ENCODE measurements at regions not wholly inside any gene's neighbourhood (a gene's known extent, or its start where the extent isn't known, plus 50 kb on each side); places are given as distances from the start of the nearest gene placed in this dataset.

- no peak overlapping the region for H3K4me3 Mint-ChIP-seq (ENCODE audit: unreplicated experiment)
- DNase-seq (ENCODE audit: extremely low spot score, unreplicated experiment): no peak
- H3K4me1 Mint-ChIP-seq (ENCODE audit: unreplicated experiment): peaks cover 22% of the 10 kb centered on the region
- H3K27ac Mint-ChIP-seq (ENCODE audit: unreplicated experiment): no peak overlapping the region
- H3K36me3 Mint-ChIP-seq (ENCODE audit: unreplicated experiment): no peaks in the 10 kb centered on the region
- no peak for TF ChIP-seq CTCF (IDR thresholded peaks at IDR 0.05)
- H3K9me3 Mint-ChIP-seq (ENCODE audit: unreplicated experiment): no peaks in the 10 kb centered on the region
- H3K27me3 Mint-ChIP-seq (ENCODE audit: unreplicated experiment): peaks cover 1% of the 10 kb centered on the region
These were observed 222.8 kb downstream of the PMP22 start for GRCh38 chr17:15042311-15042710.

- DNase-seq (ENCODE audit: extremely low spot score, unreplicated experiment): no peak
- H3K27me3 Mint-ChIP-seq (ENCODE audit: unreplicated experiment): no peaks in the 10 kb centered on the region
- no peak for TF ChIP-seq CTCF (IDR thresholded peaks at IDR 0.05)
- H3K4me1 Mint-ChIP-seq (ENCODE audit: unreplicated experiment): peaks cover 22% of the 10 kb centered on the region
- H3K9me3 Mint-ChIP-seq (ENCODE audit: unreplicated experiment): no peaks in the 10 kb centered on the region
- no peaks in the 10 kb centered on the region for H3K36me3 Mint-ChIP-seq (ENCODE audit: unreplicated experiment)
- no peak overlapping the region for H3K27ac Mint-ChIP-seq (ENCODE audit: unreplicated experiment)
- H3K4me3 Mint-ChIP-seq (ENCODE audit: unreplicated experiment): no peak overlapping the region
These were observed 225.8 kb downstream of the PMP22 start for GRCh38 chr17:15039366-15039765.

- no peak for TF ChIP-seq CTCF (IDR thresholded peaks at IDR 0.05)
- Mint-ChIP-seq H3K4me3 (ENCODE audit: unreplicated experiment) (no peak overlapping the region), H3K4me1 (ENCODE audit: unreplicated experiment) (peaks cover 22% of the 10 kb centered on the region), H3K27ac (ENCODE audit: unreplicated experiment) (no peak overlapping the region), H3K27me3 (ENCODE audit: unreplicated experiment) (no peaks in the 10 kb centered on the region), H3K9me3 (ENCODE audit: unreplicated experiment) (no peaks in the 10 kb centered on the region), H3K36me3 (ENCODE audit: unreplicated experiment) (no peaks in the 10 kb centered on the region)
- no peak for DNase-seq (ENCODE audit: extremely low spot score, unreplicated experiment)
These were observed 226.5 kb downstream of the PMP22 start for GRCh38 chr17:15038656-15039055.

- DNase-seq (ENCODE audit: extremely low spot score, unreplicated experiment): no peak
- Mint-ChIP-seq H3K9me3 (ENCODE audit: unreplicated experiment) (no peaks in the 10 kb centered on the region), H3K27me3 (ENCODE audit: unreplicated experiment) (peaks cover 10% of the 10 kb centered on the region), H3K4me3 (ENCODE audit: unreplicated experiment) (no peak overlapping the region), H3K27ac (ENCODE audit: unreplicated experiment) (no peak overlapping the region), H3K36me3 (ENCODE audit: unreplicated experiment) (no peaks in the 10 kb centered on the region), H3K4me1 (ENCODE audit: unreplicated experiment) (peaks cover 10% of the 10 kb centered on the region)
- no peak for TF ChIP-seq CTCF (IDR thresholded peaks at IDR 0.05)
These were observed 228.9 kb downstream of the PMP22 start for GRCh38 chr17:15036238-15036637.

GRCh38 chr17:15031975-15032374 lies 233.2 kb downstream of the PMP22 start:
- no peak for DNase-seq (ENCODE audit: extremely low spot score, unreplicated experiment)
- no peak overlapping the region for H3K4me3 Mint-ChIP-seq (ENCODE audit: unreplicated experiment)
- H3K36me3 Mint-ChIP-seq (ENCODE audit: unreplicated experiment): no peaks in the 10 kb centered on the region
- H3K27ac Mint-ChIP-seq (ENCODE audit: unreplicated experiment): no peak overlapping the region
- H3K27me3 Mint-ChIP-seq (ENCODE audit: unreplicated experiment): peaks cover 36% of the 10 kb centered on the region
- no peaks in the 10 kb centered on the region for H3K4me1 Mint-ChIP-seq (ENCODE audit: unreplicated experiment)
- no peak for TF ChIP-seq CTCF (IDR thresholded peaks at IDR 0.05)
- H3K9me3 Mint-ChIP-seq (ENCODE audit: unreplicated experiment): no peaks in the 10 kb centered on the region

Measured in osteocyte (in vitro differentiated cells).